ENCODE measurements at regions not wholly inside any gene's neighbourhood (a gene's known extent, or its start where the extent isn't known, plus 50 kb on each side); places are given as distances from the start of the nearest gene placed in this dataset.

DNA sequence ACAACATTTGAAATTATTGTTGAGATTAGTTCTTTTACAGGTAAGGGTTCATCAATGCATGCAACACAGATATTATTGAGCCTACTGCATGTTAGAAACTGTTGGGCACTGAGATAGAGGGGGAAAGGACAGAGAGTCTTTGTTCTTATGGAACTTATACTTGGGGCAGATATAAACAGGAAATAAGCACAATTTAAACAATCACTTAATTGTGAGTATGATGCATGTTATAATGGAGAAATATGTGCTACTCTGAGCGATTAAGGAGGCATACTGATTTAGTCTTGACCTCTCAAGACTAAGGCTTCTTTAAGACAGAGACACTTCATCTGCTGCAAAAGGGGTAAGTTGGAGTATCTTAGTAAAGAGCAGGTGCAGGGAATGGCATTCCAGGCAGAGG, 593.3 kb downstream of the CCSER2 start:
- H3K27ac Mint-ChIP-seq = no peak overlapping the region
- no peaks in the 10 kb centered on the region for H3K36me3 Mint-ChIP-seq (ENCODE audit: low read depth)
- POLR2A ChIA-PET = no interaction called here
- no peak overlapping the region for H3K4me3 Mint-ChIP-seq
- CTCF ChIA-PET = no interaction called here
- DNase-seq = no peak
- H3K4me1 Mint-ChIP-seq = no peaks in the 10 kb centered on the region
- no peaks in the 10 kb centered on the region for H3K9me3 Mint-ChIP-seq
- no peaks in the 10 kb centered on the region for H3K27me3 Mint-ChIP-seq

DNA sequence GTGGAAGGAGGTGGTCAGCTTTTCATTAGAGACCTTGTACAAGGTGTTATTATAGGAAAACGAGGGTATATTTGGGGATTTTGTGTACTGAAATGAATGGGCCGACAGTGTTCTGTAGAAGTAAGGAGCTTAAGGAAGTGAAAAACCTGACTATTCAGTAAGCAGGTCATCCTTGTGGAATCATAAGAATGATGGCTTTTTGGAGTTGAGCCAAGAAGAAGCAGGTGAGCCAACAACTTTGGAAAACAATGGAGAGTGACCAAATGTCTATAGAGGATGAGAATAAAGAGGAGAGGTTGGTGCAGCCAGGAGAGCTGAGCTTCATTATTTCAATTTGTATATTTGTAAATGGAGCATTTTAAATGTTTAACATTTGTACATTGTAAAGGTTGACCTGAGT, 595.7 kb downstream of the CCSER2 start:
- Mint-ChIP-seq H3K36me3 (ENCODE audit: low read depth) (no peaks in the 10 kb centered on the region), H3K4me1 (no peaks in the 10 kb centered on the region), H3K27ac (no peak overlapping the region), H3K27me3 (no peaks in the 10 kb centered on the region), H3K9me3 (no peaks in the 10 kb centered on the region), H3K4me3 (no peak overlapping the region)
- POLR2A ChIA-PET = no interaction called here
- no peak for DNase-seq
- CTCF ChIA-PET = no interaction called here

DNA sequence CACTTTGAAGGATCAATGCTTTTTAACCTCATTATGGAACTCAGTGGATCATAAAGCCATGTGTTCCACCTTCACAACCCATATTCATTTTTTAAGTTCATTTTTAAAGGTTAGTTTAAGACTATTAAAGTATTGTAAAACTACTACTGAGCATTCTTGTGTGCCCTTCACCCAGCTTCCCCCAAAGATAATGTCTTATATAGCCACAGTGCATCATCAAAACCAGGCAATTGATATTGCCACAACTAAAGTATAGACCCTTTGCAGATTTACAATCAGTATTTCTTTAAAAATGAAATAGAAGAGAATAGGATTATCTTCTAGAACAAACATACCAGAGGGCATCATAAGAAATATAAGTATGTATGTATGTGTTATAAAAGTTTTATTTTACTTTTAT, 597.1 kb downstream of the CCSER2 start:
- CTCF ChIA-PET = no interaction called here
- POLR2A ChIA-PET = no interaction called here
- DNase-seq = no peak
- H3K27me3 Mint-ChIP-seq = no peaks in the 10 kb centered on the region
- no peaks in the 10 kb centered on the region for H3K4me1 Mint-ChIP-seq
- no peaks in the 10 kb centered on the region for H3K9me3 Mint-ChIP-seq
- no peak overlapping the region for H3K27ac Mint-ChIP-seq
- H3K4me3 Mint-ChIP-seq = no peak overlapping the region
- H3K36me3 Mint-ChIP-seq (ENCODE audit: low read depth) = no peaks in the 10 kb centered on the region

DNA sequence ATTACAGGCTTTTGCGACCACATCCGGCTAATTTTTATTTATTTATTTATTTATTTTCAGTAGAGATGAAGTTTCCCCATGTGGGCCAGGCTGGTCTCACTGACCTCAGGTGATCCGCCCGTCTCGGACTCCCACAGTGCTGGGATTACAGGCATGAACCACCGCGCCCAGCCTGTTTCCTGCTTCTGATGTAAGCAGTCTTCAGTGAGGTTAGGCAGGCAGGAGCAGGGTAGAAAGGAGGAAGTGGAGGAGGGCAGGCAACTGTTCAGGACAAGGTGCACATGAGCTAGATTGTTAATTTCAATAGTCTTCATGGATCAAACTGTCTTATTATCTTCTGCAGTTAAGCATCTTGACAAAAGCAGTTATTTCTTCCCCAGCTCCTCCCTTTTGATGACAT, 605.0 kb downstream of the CCSER2 start:
- no peaks in the 10 kb centered on the region for H3K36me3 Mint-ChIP-seq (ENCODE audit: low read depth)
- no peaks in the 10 kb centered on the region for H3K4me1 Mint-ChIP-seq
- no peak overlapping the region for H3K27ac Mint-ChIP-seq
- H3K27me3 Mint-ChIP-seq = no peaks in the 10 kb centered on the region
- ChIA-PET CTCF (no interaction called here), POLR2A (no interaction called here)
- no peak for DNase-seq
- H3K9me3 Mint-ChIP-seq = no peaks in the 10 kb centered on the region
- no peak overlapping the region for H3K4me3 Mint-ChIP-seq

DNA sequence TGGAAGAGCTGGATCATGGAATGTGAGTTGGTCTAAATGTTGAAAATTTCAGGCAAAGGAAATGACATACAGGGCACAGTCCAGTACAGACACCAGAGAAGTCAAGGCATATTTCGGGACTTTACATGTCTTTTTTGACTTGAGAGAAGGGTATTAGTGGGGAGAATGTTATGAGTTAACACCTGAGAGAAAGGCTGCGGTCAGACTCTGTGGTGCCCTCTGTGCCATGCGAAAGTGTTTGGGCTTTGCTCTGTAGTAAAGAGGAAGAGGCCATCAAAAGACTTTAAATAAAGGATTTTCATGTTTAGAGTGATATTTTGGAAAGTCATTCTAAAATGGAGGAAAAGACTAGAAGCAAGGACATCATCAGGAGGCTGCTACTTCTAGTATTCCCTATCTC, 607.4 kb downstream of the CCSER2 start:
- H3K4me1 Mint-ChIP-seq = no peaks in the 10 kb centered on the region
- H3K27ac Mint-ChIP-seq = no peak overlapping the region
- DNase-seq = no peak
- H3K27me3 Mint-ChIP-seq = no peaks in the 10 kb centered on the region
- ChIA-PET CTCF (no interaction called here), POLR2A (no interaction called here)
- no peaks in the 10 kb centered on the region for H3K36me3 Mint-ChIP-seq (ENCODE audit: low read depth)
- no peak overlapping the region for H3K4me3 Mint-ChIP-seq
- no peaks in the 10 kb centered on the region for H3K9me3 Mint-ChIP-seq

DNA sequence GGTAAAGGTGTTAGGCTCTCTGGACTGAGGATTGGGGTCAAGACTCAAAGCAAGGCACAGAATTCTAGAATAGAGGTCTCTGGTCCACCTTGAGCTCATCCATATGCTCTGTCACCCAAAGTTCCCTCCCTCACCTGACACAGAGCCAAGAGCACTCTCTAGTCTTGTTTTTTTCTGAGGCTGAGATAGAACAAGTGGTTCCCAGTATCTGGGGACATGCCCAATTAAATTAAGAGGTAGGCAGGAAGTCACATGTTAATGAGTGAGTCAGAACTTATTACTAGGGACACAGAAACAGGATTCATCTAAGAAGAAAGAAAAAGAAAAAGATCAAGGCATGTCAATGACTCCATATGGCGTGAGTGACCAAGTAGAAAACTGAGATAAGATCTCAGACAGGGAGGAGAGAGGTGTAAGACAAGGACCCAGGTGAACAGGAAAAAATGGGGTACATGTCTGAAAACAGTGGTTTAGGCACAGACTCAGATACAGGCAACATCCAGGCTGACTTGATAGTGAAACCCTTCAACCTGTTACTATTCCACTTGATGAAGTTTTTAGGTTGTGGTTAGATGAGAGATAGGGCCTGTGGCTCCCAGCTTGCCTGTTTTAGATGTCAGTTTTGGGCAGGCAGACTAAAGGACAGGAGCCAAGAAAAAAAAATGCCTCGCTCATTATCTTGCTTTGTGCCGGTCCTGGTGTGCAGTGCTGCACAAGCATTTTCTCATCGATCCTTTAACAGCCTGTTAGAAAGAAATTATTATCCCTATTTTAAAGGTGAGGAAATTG, 609.9 kb downstream of the CCSER2 start:
- no peaks in the 10 kb centered on the region for H3K36me3 Mint-ChIP-seq (ENCODE audit: low read depth)
- no peaks in the 10 kb centered on the region for H3K4me1 Mint-ChIP-seq
- ChIA-PET POLR2A (no interaction called here), CTCF (no interaction called here)
- no peak overlapping the region for H3K4me3 Mint-ChIP-seq
- no peak overlapping the region for H3K27ac Mint-ChIP-seq
- DNase-seq = no peak
- H3K27me3 Mint-ChIP-seq = no peaks in the 10 kb centered on the region
- H3K9me3 Mint-ChIP-seq = no peaks in the 10 kb centered on the region

DNA sequence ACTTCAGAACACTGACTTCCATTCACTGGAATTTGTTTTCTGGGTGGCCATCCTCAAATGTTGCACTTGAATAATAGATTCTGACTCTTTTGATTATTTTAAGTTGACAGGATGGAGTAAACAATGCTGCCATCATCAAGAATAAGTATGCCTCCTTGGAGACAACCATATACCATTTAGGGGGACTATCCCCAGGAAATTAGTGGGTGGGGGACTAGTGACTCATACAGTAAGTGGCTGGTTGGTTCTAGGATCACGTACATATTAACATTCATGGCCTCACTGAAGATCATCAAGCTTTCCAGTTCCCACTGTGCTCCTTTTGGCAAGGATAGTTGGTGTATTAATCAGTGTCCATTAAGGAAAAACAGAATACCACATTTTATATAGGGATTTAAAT, 615.2 kb downstream of the CCSER2 start:
- no peak for DNase-seq
- no peaks in the 10 kb centered on the region for H3K9me3 Mint-ChIP-seq
- no peak overlapping the region for H3K27ac Mint-ChIP-seq
- no peaks in the 10 kb centered on the region for H3K27me3 Mint-ChIP-seq
- no peaks in the 10 kb centered on the region for H3K4me1 Mint-ChIP-seq
- no peak overlapping the region for H3K4me3 Mint-ChIP-seq
- no peaks in the 10 kb centered on the region for H3K36me3 Mint-ChIP-seq (ENCODE audit: low read depth)
- ChIA-PET POLR2A (no interaction called here), CTCF (no interaction called here)

DNA sequence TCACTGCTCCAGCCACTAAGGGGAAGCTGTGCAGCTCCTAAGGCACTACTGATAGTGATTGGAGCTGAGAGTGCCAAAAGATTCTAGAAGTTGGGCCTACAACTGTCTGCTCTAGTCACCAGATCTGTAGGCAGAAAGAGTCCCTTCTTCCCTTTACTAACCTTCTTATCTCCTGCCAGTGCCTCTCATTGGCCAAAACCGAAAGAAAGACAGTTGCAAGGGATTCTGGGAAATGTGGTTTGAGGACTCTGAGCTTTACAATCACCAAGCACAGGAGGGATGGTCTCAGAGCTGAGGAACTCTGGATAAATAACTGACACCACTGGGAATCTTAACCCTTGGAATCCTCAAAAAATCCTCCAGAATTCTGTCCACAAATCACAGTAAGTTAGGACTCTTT, 615.8 kb downstream of the CCSER2 start:
- no peak overlapping the region for H3K27ac Mint-ChIP-seq
- CTCF ChIA-PET = no interaction called here

DNA sequence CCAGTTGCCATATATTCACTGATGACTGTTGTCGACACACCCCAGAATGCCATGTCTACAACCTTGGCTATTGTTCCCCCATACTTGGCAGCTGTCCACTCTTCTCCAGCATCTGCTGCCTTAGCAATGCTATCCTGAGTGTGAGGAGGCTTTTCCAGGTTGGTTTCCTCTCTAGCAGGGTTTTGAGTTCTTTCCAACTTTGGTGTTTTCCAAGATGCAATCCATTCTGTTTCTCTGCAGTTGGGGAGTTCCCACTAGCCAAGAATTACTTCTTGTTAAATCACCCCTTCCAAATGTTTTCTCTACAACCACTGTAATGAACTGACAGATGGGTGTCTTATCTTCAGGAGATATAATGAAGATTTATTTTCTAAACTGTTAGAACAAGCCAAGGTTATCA, 617.4 kb downstream of the CCSER2 start:
- H3K4me1 Mint-ChIP-seq = no peaks in the 10 kb centered on the region
- DNase-seq = no peak
- no peak overlapping the region for H3K27ac Mint-ChIP-seq
- no peak overlapping the region for H3K4me3 Mint-ChIP-seq
- H3K9me3 Mint-ChIP-seq = no peaks in the 10 kb centered on the region
- no peaks in the 10 kb centered on the region for H3K27me3 Mint-ChIP-seq
- POLR2A ChIA-PET = no interaction called here
- no peaks in the 10 kb centered on the region for H3K36me3 Mint-ChIP-seq (ENCODE audit: low read depth)
- CTCF ChIA-PET = no interaction called here

More for the DNA sequence above, 615.8 kb downstream of the CCSER2 start:
- no peaks in the 10 kb centered on the region for H3K9me3 Mint-ChIP-seq
- H3K36me3 Mint-ChIP-seq (ENCODE audit: low read depth) = no peaks in the 10 kb centered on the region
- H3K4me1 Mint-ChIP-seq = no peaks in the 10 kb centered on the region
- no peak overlapping the region for H3K4me3 Mint-ChIP-seq
- DNase-seq = no peak
- POLR2A ChIA-PET = no interaction called here
- H3K27me3 Mint-ChIP-seq = no peaks in the 10 kb centered on the region

DNA sequence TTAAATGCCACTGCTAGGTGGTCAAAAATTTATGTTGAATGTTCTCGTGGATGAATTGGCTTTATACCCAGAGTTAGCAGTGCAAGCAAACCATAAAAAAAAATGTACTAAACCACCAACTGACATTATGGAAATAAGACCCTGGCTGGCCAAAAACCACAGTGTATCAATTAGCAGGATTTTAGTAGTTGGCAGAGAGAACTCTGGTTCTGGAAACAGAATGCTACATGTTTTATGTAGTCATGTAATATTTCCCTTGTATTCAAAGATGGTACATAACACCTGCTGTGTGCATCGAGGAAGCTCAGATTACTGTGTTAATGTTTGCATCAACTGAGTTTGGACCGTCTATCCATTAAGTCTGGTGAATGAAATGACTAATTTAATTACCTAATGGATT, 618.5 kb downstream of the CCSER2 start:
- Mint-ChIP-seq H3K36me3 (ENCODE audit: low read depth) (no peaks in the 10 kb centered on the region), H3K4me1 (no peaks in the 10 kb centered on the region), H3K4me3 (no peak overlapping the region), H3K27ac (no peak overlapping the region), H3K27me3 (no peaks in the 10 kb centered on the region), H3K9me3 (no peaks in the 10 kb centered on the region)
- no peak for DNase-seq
- ChIA-PET CTCF (no interaction called here), POLR2A (no interaction called here)

DNA sequence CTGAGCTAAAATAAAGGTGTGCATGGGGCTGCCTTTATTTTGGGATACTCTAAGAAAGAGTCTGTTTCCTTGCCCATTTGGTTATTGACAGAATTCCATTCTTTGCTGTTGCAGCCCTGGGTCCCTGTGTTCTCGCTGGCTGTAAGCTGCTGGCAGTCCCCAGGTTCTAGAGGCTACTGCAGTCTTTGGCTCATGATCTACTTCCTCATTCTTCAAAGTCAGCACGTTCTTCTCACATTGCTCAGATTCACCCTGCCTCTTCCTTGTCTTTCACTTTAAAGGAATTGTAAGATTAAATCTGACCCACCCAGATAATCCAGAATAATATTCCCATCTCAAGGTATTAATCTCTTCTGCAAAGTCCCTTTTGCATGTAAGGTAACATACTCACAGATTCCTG, 620.3 kb downstream of the CCSER2 start:
- no peaks in the 10 kb centered on the region for H3K36me3 Mint-ChIP-seq (ENCODE audit: low read depth)
- H3K4me1 Mint-ChIP-seq = no peaks in the 10 kb centered on the region
- H3K27ac Mint-ChIP-seq = no peak overlapping the region
- H3K27me3 Mint-ChIP-seq = no peaks in the 10 kb centered on the region
- DNase-seq = no peak
- CTCF ChIA-PET = interaction anchor here (0.6 kb wide), 1 partner anchor 9 kb away, joined by 4 read pairs; no protein-coding TSS in a partner anchor
- H3K9me3 Mint-ChIP-seq = no peaks in the 10 kb centered on the region
- no peak overlapping the region for H3K4me3 Mint-ChIP-seq
- POLR2A ChIA-PET = no interaction called here

DNA sequence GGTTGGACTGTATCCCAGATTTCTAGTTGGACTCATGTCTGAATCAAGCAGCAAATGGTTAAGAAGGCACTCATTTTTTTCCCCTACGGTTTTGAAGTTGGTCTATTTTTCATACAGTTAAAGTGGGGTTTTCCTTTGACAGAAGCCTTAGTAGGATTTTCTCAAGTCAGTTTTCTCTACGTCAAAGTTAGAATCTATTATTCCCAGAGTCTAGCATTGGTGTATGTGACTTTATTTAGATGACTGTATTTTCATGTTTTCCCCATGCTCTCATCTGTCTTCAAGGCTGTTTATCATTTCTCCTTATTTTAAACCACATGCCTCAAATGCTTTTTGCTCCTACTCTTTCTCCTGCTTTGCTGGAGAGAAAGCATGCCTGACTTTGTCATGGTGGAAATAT, 623.2 kb downstream of the CCSER2 start:
- Mint-ChIP-seq H3K27ac (no peak overlapping the region), H3K9me3 (no peaks in the 10 kb centered on the region), H3K36me3 (ENCODE audit: low read depth) (no peaks in the 10 kb centered on the region), H3K4me3 (no peak overlapping the region), H3K4me1 (no peaks in the 10 kb centered on the region), H3K27me3 (no peaks in the 10 kb centered on the region)
- CTCF ChIA-PET = no interaction called here
- no peak for DNase-seq
- POLR2A ChIA-PET = no interaction called here

DNA sequence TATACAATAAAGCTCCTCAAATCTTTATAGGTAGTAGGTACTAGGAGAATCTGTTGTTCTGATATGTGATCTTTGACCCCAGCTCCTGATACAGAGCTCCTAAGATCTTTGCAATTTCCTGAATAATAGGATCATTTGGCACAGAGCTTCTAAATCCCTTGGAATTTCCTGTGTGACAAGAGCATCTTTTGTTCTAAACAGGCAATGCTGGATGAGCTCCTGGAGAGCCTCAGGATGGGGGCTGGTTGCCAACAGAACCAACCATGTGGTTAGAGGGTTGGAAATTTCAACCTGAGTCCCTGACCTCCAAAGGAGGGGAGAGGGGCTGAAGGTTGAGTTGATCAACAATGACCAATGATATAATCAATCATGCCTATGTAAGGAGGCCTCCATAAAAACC, 629.0 kb downstream of the CCSER2 start:
- DNase-seq = no peak
- ChIA-PET CTCF (no interaction called here), POLR2A (no interaction called here)
- Mint-ChIP-seq H3K36me3 (ENCODE audit: low read depth) (no peaks in the 10 kb centered on the region), H3K27ac (no peak overlapping the region), H3K27me3 (no peaks in the 10 kb centered on the region), H3K9me3 (no peaks in the 10 kb centered on the region), H3K4me1 (no peaks in the 10 kb centered on the region), H3K4me3 (no peak overlapping the region)

DNA sequence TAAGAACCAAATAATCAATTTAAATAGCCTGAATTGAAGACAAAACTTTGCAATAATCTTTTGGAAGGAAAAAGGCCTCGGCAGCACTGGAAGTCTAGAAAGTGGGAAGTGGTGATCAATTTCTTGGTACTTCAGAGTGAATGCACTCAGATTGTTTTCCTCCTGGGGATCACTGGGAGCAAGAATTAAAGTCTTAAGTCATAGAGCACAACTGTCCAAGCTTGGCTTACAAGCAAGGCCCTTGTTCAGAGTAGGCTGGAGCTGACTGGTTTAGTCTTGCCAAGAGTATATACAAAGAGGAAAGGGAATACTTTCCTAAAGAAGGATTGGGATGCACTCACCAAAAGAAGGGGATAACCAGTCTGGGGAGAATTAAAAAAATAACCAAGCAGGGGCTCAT, 637.1 kb downstream of the CCSER2 start:
- no peak overlapping the region for H3K4me3 Mint-ChIP-seq
- no peaks in the 10 kb centered on the region for H3K36me3 Mint-ChIP-seq (ENCODE audit: low read depth)
- no peak overlapping the region for H3K27ac Mint-ChIP-seq
- no peaks in the 10 kb centered on the region for H3K27me3 Mint-ChIP-seq
- POLR2A ChIA-PET = no interaction called here
- H3K9me3 Mint-ChIP-seq = no peaks in the 10 kb centered on the region
- no peak for DNase-seq
- H3K4me1 Mint-ChIP-seq = no peaks in the 10 kb centered on the region
- CTCF ChIA-PET = no interaction called here

All from activated CD4-positive, alpha-beta T cell treated with anti-CD3 and anti-CD28 coated beads, Interleukin-2, amount 10 ng/mL, durations not matched to agents 7 days and 5 days (primary cell).